H9 (cell line): ENCODE measurements at regions not wholly inside any gene's neighbourhood (a gene's known extent, or its start where the extent isn't known, plus 50 kb on each side); places are given as distances from the start of the nearest gene placed in this dataset.

Source experiments
- DNase-seq: peaks from one replicate; pipeline ENCODE4 v3.0.0-alpha.2; 2017
- H2AFZ ChIP-seq: one replicate; pipeline ENCODE4 v1.6.1; 2013; ENCODE audit warnings: mild to moderate bottlenecking, low read length, control low read depth, moderate library complexity
- H2AK5ac ChIP-seq: 2 replicates; pipeline ENCODE4 v1.6.1; 2013; ENCODE audit warnings: low read length, control low read depth, mixed read lengths; ENCODE audit not compliant: insufficient read length
- H2BK120ac ChIP-seq: one replicate; pipeline ENCODE4 v1.6.1; 2013; ENCODE audit warnings: low read depth, mild to moderate bottlenecking, low read length, control low read depth, inconsistent platforms; ENCODE audit not compliant: poor library complexity, severe bottlenecking
- H2BK12ac ChIP-seq: 2 replicates; pipeline ENCODE4 v1.6.1; 2013; ENCODE audit warnings: low read length, control low read depth, mixed read lengths, low read depth; ENCODE audit not compliant: insufficient read length
- H2BK15ac ChIP-seq: 2 replicates; pipeline ENCODE4 v1.6.1; 2013; ENCODE audit warnings: low read depth, low read length, control low read depth
- H2BK20ac ChIP-seq: one replicate; pipeline ENCODE4 v1.6.1; 2013; ENCODE audit warnings: low read depth, mild to moderate bottlenecking, low read length, control low read depth, inconsistent platforms; ENCODE audit not compliant: poor library complexity, severe bottlenecking
- H2BK5ac ChIP-seq: 2 replicates; pipeline ENCODE4 v1.6.1; 2013; ENCODE audit warnings: low read length, control low read depth, mixed read lengths; ENCODE audit not compliant: insufficient read length
- H3K14ac ChIP-seq: 2 replicates; pipeline ENCODE4 v1.6.1; 2013; ENCODE audit warnings: low read length, control low read depth; ENCODE audit not compliant: insufficient read depth
- H3K18ac ChIP-seq: 2 replicates; pipeline ENCODE4 v1.6.1; 2013; ENCODE audit warnings: low read depth, mild to moderate bottlenecking, mixed read lengths, low read length, control low read depth; ENCODE audit not compliant: insufficient read length
- H3K23ac ChIP-seq: 2 replicates; pipeline ENCODE4 v1.6.1; 2013; ENCODE audit warnings: low read length, control low read depth, mixed read lengths, low read depth; ENCODE audit not compliant: insufficient read length
- H3K23me2 ChIP-seq: 2 replicates; pipeline ENCODE4 v1.6.1; 2013; ENCODE audit warnings: low read depth, mild to moderate bottlenecking, mixed read lengths, low read length, control low read depth; ENCODE audit not compliant: insufficient read length, poor library complexity, severe bottlenecking
- H3K27ac ChIP-seq: 2 replicates; pipeline ENCODE4 v1.5.1; 2013; ENCODE audit warnings: low read length, control low read depth, mixed read lengths, low read depth; ENCODE audit not compliant: insufficient read length
- H3K27me3 ChIP-seq: 2 replicates; pipeline ENCODE4 v1.6.1; 2013; ENCODE audit warnings: low read length, control low read depth, inconsistent platforms; ENCODE audit not compliant: insufficient read depth
- H3K4ac ChIP-seq: 2 replicates; pipeline ENCODE4 v1.6.1; 2013; ENCODE audit warnings: low read depth, mild to moderate bottlenecking, control low read depth, inconsistent platforms, low read length, moderate library complexity
- H3K4me1 ChIP-seq: 2 replicates; pipeline ENCODE4 v1.6.1; 2013; ENCODE audit warnings: low read length, control low read depth, inconsistent platforms; ENCODE audit not compliant: insufficient read depth
- H3K4me2 ChIP-seq: 2 replicates; pipeline ENCODE4 v1.6.1; 2013; ENCODE audit warnings: low read length, control low read depth, mixed read lengths; ENCODE audit not compliant: insufficient read length, insufficient read depth
- H3K56ac ChIP-seq: 2 replicates; pipeline ENCODE4 v1.6.1; 2013; ENCODE audit warnings: low read depth, mild to moderate bottlenecking, mixed read lengths, low read length, control low read depth; ENCODE audit not compliant: insufficient read length
- H3K79me1 ChIP-seq: 2 replicates; pipeline ENCODE4 v1.6.1; 2013; ENCODE audit warnings: low read depth, mild to moderate bottlenecking, moderate library complexity, low read length, control low read depth, inconsistent platforms; ENCODE audit not compliant: insufficient read depth, poor library complexity, severe bottlenecking
- H3K79me2 ChIP-seq: 2 replicates; pipeline ENCODE4 v1.6.1; 2013; ENCODE audit warnings: low read length, control low read depth, inconsistent platforms; ENCODE audit not compliant: insufficient read depth
- H3K9ac ChIP-seq: 2 replicates; pipeline ENCODE4 v1.6.1; 2013; ENCODE audit warnings: low read length, control low read depth, mixed read lengths; ENCODE audit not compliant: insufficient read length; ENCODE audit errors: extremely low read depth
- H3K9me3 ChIP-seq: one replicate; pipeline ENCODE4 v1.6.1; 2013; ENCODE audit warnings: low read depth, low read length, inconsistent platforms; ENCODE audit not compliant: control insufficient read depth
- H3T11ph ChIP-seq: one replicate; pipeline ENCODE4 v1.6.1; 2013; ENCODE audit warnings: mild to moderate bottlenecking, low read length, control low read depth, inconsistent platforms
- H4K20me1 ChIP-seq: one replicate; pipeline ENCODE4 v1.6.1; 2013; ENCODE audit not compliant: control insufficient read depth, insufficient read length, insufficient read depth
- H4K5ac ChIP-seq: 2 replicates; pipeline ENCODE4 v1.6.1; 2013; ENCODE audit warnings: low read depth, mild to moderate bottlenecking, mixed read lengths, low read length, control low read depth; ENCODE audit not compliant: insufficient read length
- H4K8ac ChIP-seq: replicated peaks from 2 replicates; pipeline ENCODE4 v1.6.1; 2013; ENCODE audit warnings: low read length, control low read depth, mixed read lengths, low read depth; ENCODE audit not compliant: insufficient read length
- H4K91ac ChIP-seq: 2 replicates; pipeline ENCODE4 v1.6.1; 2013; ENCODE audit warnings: low read depth, mild to moderate bottlenecking, moderate library complexity, mixed read lengths, low read length, control low read depth; ENCODE audit not compliant: insufficient read length
- H3K27ac Mint-ChIP-seq, 3 experiments: 2 replicates in 2 of 3; 3 replicates in 1 of 3; pipeline ENCODE4 v1.8.0; 2020 to 2021; ENCODE audit warnings: mixed read lengths in 3 of 3, mild to moderate bottlenecking in 1 of 3, moderate library complexity in 1 of 3
- H3K27me3 Mint-ChIP-seq: 2 replicates; pipeline ENCODE4 v1.8.0; 2021; ENCODE audit warnings: low read depth, mild to moderate bottlenecking, moderate library complexity, mixed read lengths
- H3K36me3 Mint-ChIP-seq, 3 experiments: 2 replicates in 2 of 3; 3 replicates in 1 of 3; pipeline ENCODE4 v1.8.0; 2020 to 2021; ENCODE audit warnings: low read depth in 3 of 3, mixed read lengths in 3 of 3; ENCODE audit not compliant: insufficient read depth in 1 of 3
- H3K4me1 Mint-ChIP-seq, 2 experiments: 2 replicates each; pipeline ENCODE4 v1.8.0; 2020; ENCODE audit warnings: mixed read lengths in 2 of 2
- H3K4me3 Mint-ChIP-seq, 2 experiments: 2 replicates in 1 of 2; 3 replicates in 1 of 2; pipeline ENCODE4 v1.8.0; 2020 to 2021; ENCODE audit warnings: mild to moderate bottlenecking in 2 of 2, mixed read lengths in 2 of 2, moderate library complexity in 1 of 2
- H3K9me3 Mint-ChIP-seq, 2 experiments: 2 replicates in 1 of 2; 3 replicates in 1 of 2; pipeline ENCODE4 v1.8.0; 2020; ENCODE audit warnings: mild to moderate bottlenecking in 2 of 2, mixed read lengths in 2 of 2, moderate library complexity in 1 of 2
- WGBS: extraction: QIAGEN DNeasy Blood & Tissue Kit; methylation state at CpG from one replicate; pipeline ENCODE4 v1.1.7; 2013; ENCODE audit warnings: missing lambda C conversion rate, low lambda C conversion rate, mixed read lengths; ENCODE audit not compliant: insufficient read length; ENCODE audit errors: extremely low coverage; 5-methylcytosine and 5-hydroxymethylcytosine counted together
- TF ChIP-seq, protein P1 (sequence below): fragments of 200-600 bp; sonication (generic); conservative IDR thresholded peaks from 3 replicates; pipeline ENCODE4 v1.8.0; 2021; ENCODE audit warnings: antibody characterized with exemption, mild to moderate bottlenecking

- no peak overlapping the region for H3K27ac ChIP-seq
- no peak overlapping the region for H2BK15ac ChIP-seq
- H4K8ac ChIP-seq, result no peak overlapping the region
- no peak overlapping the region for H2BK20ac ChIP-seq
- H3K56ac ChIP-seq, result no peak overlapping the region
- no peaks in the 10 kb centered on the region for H3K9me3 ChIP-seq
- no peak overlapping the region for H3K14ac ChIP-seq
- no peak overlapping the region for H2AK5ac ChIP-seq
- H3K36me3 Mint-ChIP-seq, result no peaks in the 10 kb centered on the region; a peak in 1 of 7 replicates
- no peak overlapping the region for H3K4me2 ChIP-seq
- H3T11ph ChIP-seq, result no peak overlapping the region
- peaks cover 6% of the 10 kb centered on the region for H3K4me1 ChIP-seq
- TF ChIP-seq, protein P1, sequence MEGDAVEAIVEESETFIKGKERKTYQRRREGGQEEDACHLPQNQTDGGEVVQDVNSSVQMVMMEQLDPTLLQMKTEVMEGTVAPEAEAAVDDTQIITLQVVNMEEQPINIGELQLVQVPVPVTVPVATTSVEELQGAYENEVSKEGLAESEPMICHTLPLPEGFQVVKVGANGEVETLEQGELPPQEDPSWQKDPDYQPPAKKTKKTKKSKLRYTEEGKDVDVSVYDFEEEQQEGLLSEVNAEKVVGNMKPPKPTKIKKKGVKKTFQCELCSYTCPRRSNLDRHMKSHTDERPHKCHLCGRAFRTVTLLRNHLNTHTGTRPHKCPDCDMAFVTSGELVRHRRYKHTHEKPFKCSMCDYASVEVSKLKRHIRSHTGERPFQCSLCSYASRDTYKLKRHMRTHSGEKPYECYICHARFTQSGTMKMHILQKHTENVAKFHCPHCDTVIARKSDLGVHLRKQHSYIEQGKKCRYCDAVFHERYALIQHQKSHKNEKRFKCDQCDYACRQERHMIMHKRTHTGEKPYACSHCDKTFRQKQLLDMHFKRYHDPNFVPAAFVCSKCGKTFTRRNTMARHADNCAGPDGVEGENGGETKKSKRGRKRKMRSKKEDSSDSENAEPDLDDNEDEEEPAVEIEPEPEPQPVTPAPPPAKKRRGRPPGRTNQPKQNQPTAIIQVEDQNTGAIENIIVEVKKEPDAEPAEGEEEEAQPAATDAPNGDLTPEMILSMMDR, result no peak
- no peaks in the 10 kb centered on the region; a peak in 1 of 5 replicates for H3K9me3 Mint-ChIP-seq
- H2BK120ac ChIP-seq, result no peak overlapping the region
- peaks cover 20 to 30% of the 10 kb centered on the region in 2 experiments for H3K4me1 Mint-ChIP-seq
- H4K91ac ChIP-seq, result no peak overlapping the region
- no peak overlapping the region for H2BK5ac ChIP-seq
- H3K79me1 ChIP-seq, result no peaks in the 10 kb centered on the region
- H3K23me2 ChIP-seq, result no peaks in the 10 kb centered on the region
- H3K18ac ChIP-seq, result no peak overlapping the region
- H3K4ac ChIP-seq, result no peak overlapping the region
- H3K4me3 Mint-ChIP-seq, result no peak overlapping the region
- no peak for DNase-seq
- H3K27me3 ChIP-seq, result no peaks in the 10 kb centered on the region
- no peak overlapping the region for H3K27ac Mint-ChIP-seq
- no peaks in the 10 kb centered on the region for H3K27me3 Mint-ChIP-seq
- WGBS, result no CpG with 5 or more reads among the region's 5 CpGs
- H4K20me1 ChIP-seq, result no peaks in the 10 kb centered on the region
- H2AFZ ChIP-seq, result no peak overlapping the region
- no peak overlapping the region for H3K9ac ChIP-seq
- H4K5ac ChIP-seq, result no peak overlapping the region
- H2BK12ac ChIP-seq, result no peak overlapping the region
- H3K79me2 ChIP-seq, result no peaks in the 10 kb centered on the region
- no peak overlapping the region for H3K23ac ChIP-seq
Observed at GRCh38 chr16:51877686-51878085, 669.3 kb downstream of the TOX3 start.
